GM12872 (cell line): ENCODE measurements at regions not wholly inside any gene's neighbourhood (a gene's known extent, or its start where the extent isn't known, plus 50 kb on each side); places are given as distances from the start of the nearest gene placed in this dataset.

Experiments
- CTCF ChIP-seq: IDR thresholded peaks from 3 replicates; pipeline ENCODE4 v1.5.1; 2011; ENCODE audit warnings: low read depth, mild to moderate bottlenecking, low read length, moderate library complexity; ENCODE audit not compliant: insufficient read depth

GRCh38 chr16:51722467-51722866, 571.4 kb upstream of the SALL1 start:
- TF ChIP-seq CTCF, result no peak

DNA sequence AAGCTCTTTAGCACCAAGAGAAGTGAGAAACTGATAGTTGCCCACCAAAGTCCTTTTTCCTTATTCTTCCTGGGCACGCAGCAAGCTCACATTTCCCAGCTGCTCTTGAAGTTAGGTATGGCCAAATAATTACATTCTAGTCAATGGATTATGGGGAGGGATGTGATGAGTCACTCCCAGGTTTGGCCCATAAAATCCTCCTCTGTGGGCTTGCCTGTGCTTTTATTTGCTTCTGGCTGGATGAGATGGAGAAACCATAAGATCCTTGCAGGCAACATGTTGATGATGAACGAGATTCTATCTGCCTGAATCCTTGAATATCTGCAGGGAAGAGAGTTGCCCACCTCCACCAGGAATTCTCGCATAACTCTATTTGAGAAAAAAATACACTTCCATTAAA, 568.3 kb upstream of the SALL1 start:
- TF ChIP-seq CTCF, result no peak

DNA sequence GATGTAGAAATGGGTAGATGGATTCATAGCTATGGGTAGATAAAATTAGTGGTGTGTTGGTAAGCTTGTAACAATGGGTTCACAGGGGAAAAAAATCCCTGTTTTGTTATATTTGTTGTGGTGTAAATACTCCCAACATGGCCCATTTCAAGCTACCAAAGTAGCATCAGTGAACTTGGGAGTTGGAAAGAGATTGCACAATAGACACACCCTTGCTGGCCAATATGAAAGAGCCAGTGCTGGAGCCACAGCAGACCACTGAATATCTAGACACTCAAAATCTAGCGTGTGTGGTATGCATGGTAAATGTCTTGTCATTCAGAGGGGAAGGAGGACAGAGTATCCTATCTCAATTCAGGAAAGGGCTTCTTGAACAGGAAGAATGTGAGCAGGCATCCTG, 565.1 kb upstream of the SALL1 start:
- TF ChIP-seq CTCF, result no peak

GRCh38 chr16:51713502-51713901, 562.4 kb upstream of the SALL1 start:
- TF ChIP-seq CTCF, result no peak

DNA sequence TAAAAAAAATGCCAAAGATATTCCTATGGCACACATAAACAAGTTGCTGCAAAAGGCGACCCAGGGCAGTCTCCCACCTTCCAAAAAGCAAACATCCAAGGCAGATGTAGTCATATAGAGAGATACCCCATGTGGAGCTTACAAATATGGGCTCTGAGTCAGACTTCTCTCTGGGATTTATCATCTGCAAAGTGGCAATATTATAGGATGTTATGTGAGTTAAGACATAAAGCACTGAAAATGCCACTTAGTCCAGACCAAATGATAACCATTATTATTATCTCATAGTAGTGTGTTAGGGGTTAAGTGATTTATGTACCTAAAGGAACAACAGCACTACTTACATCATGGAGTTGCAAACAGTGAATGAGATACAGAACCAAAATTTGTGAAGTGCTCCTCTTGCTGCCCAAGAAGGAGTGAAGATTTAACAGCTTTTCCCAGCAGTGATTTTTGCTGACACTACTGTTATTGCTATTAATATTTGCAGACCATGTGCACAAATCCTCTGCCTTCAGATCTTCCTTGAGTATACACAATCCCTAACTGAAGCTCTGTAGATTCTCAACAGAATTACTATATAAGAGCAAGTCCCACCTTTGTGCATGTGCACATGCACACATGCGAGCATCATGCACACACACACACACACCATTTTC, 560.0 kb upstream of the SALL1 start:
- no peak for TF ChIP-seq CTCF

GRCh38 chr16:51710186-51710585, 559.1 kb upstream of the SALL1 start:
- TF ChIP-seq CTCF, result no peak

GRCh38 chr16:51708861-51709260, 557.8 kb upstream of the SALL1 start:
- no peak for TF ChIP-seq CTCF

- no peak for TF ChIP-seq CTCF
Measured at GRCh38 chr16:51707666-51708065, 556.6 kb upstream of the SALL1 start.
